T-cell (primary cell): ENCODE measurements at regions not wholly inside any gene's neighbourhood (a gene's known extent, or its start where the extent isn't known, plus 50 kb on each side); places are given as distances from the start of the nearest gene placed in this dataset.
"Not testable (repeated sequence)": the region's sequence is repeated elsewhere in the genome, so short reads cannot be mapped to it uniquely, and the experiment has no call there.

ENCODE experiments used
- ATAC-seq, 4 experiments: fragments of 200-7000 bp in 3 of 4; fragments of 150-1000 bp in 1 of 4; cut with Tn5 transposase; replicated peaks in 1 of 4; 1 replicate in 3 of 4; 2 replicates in 1 of 4; pipeline ENCODE4 v1.10.0; 2021; ENCODE audit warnings: moderate library complexity in 3 of 4, mild to moderate bottlenecking in 2 of 4, moderate number of reproducible peaks in 1 of 4
- CTCF ChIA-PET, 2 donors: fragments of 300-600 bp; sonication (Branson Sonifier 250); formaldehyde crosslinking; loops; one replicate each; lab custom pipeline; 2022; ENCODE audit warnings: antibody characterized with exemption in 2 of 2; lab: Charles Lee
- POLR2A ChIA-PET, 2 donors: fragments of 300-600 bp; sonication (Branson Sonifier 250); formaldehyde crosslinking; loops; one replicate each; lab custom pipeline; 2022; ENCODE audit warnings: antibody characterized with exemption in 2 of 2; lab: Charles Lee
- DNase-seq, 35 experiments: peaks; one replicate each; pipeline versions ENCODE4 v3.0.0 to v3.0.0-alpha.2; 2013 to 2023
- H3K27ac ChIP-seq: one replicate; pipeline ENCODE4 v1.5.1; 2013; ENCODE audit warnings: low read length
- H3K27me3 ChIP-seq, 2 experiments: replicated peaks in 1 of 2; 1 replicate in 1 of 2; 2 replicates in 1 of 2; pipeline versions ENCODE4 v1.6.1 to v1.7.0; 2013; ENCODE audit warnings: low read length in 1 of 2, mixed read lengths in 1 of 2; ENCODE audit not compliant: control insufficient read depth in 2 of 2, insufficient read depth in 2 of 2; ENCODE audit errors: extremely low read depth in 1 of 2
- H3K36me3 ChIP-seq, 2 donors: 1 replicate in 1 of 2; 2 replicates in 1 of 2; pipeline versions ENCODE4 v1.6.1 to v1.7.0; 2013; ENCODE audit warnings: low read length in 1 of 2; ENCODE audit not compliant: control insufficient read depth in 2 of 2, insufficient read depth in 1 of 2; ENCODE audit errors: extremely low read depth in 1 of 2
- H3K4me1 ChIP-seq, 2 experiments: 1 replicate in 1 of 2; 2 replicates in 1 of 2; pipeline versions ENCODE4 v1.6.1 to v1.7.0; 2013; ENCODE audit warnings: low read length in 2 of 2, mixed read lengths in 1 of 2; ENCODE audit not compliant: insufficient read depth in 2 of 2, control insufficient read depth in 1 of 2; ENCODE audit errors: extremely low read depth in 1 of 2
- H3K4me3 ChIP-seq, 2 donors: 1 replicate in 1 of 2; 2 replicates in 1 of 2; pipeline versions ENCODE4 v1.5.1 to v1.7.0; 2013; ENCODE audit warnings: mild to moderate bottlenecking in 2 of 2, low read length in 1 of 2, moderate library complexity in 1 of 2; ENCODE audit not compliant: control insufficient read depth in 1 of 2; ENCODE audit errors: extremely low read depth in 1 of 2
- H3K9me3 ChIP-seq: 2 replicates; pipeline ENCODE4 v1.7.0; 2013
- H3K27ac Mint-ChIP-seq, 2 donors: one replicate each; pipeline ENCODE4 v1.8.0; 2020 to 2021; ENCODE audit warnings: mild to moderate bottlenecking in 2 of 2, mixed read lengths in 2 of 2
- H3K27me3 Mint-ChIP-seq, 2 donors: one replicate each; pipeline ENCODE4 v1.8.0; 2021 to 2022; ENCODE audit warnings: mixed read lengths in 2 of 2
- H3K36me3 Mint-ChIP-seq: one replicate; pipeline ENCODE4 v1.8.0; 2021; ENCODE audit warnings: mixed read lengths
- H3K4me1 Mint-ChIP-seq, 3 donors: one replicate each; pipeline ENCODE4 v1.8.0; 2020 to 2022; ENCODE audit warnings: mixed read lengths in 3 of 3, mild to moderate bottlenecking in 1 of 3
- H3K4me3 Mint-ChIP-seq, 3 donors: one replicate each; pipeline ENCODE4 v1.8.0; 2020 to 2022; ENCODE audit warnings: mild to moderate bottlenecking in 3 of 3, mixed read lengths in 3 of 3, moderate library complexity in 3 of 3
- H3K9me3 Mint-ChIP-seq, 3 donors: one replicate each; pipeline ENCODE4 v1.8.0; 2020 to 2022; ENCODE audit warnings: mixed read lengths in 3 of 3
- WGBS: methylation state at CpG from one replicate; pipeline ENCODE4 v1.1.5; 2013; ENCODE audit warnings: missing lambda C conversion rate; ENCODE audit not compliant: insufficient coverage; 5-methylcytosine and 5-hydroxymethylcytosine counted together

GRCh38 chr4:83194588-83194987 lies 80.1 kb upstream of the PLAC8 start:
- not testable (repeated sequence) for ATAC-seq

GRCh38 chr4:83192634-83193033 lies 78.1 kb upstream of the PLAC8 start:
- Mint-ChIP-seq H3K4me1 (peaks cover 8 to 28% (median 22%) of the 10 kb centered on the region in 3 donors), H3K27me3 (no peaks in the 10 kb centered on the region), H3K4me3 (no peak overlapping the region), H3K27ac (no peak overlapping the region), H3K36me3 (no peaks in the 10 kb centered on the region), H3K9me3 (no peaks in the 10 kb centered on the region)
- WGBS = no CpG with 5 or more reads among the region's 6 CpGs
- ATAC-seq = no peak
- POLR2A ChIA-PET = interaction anchor here in 1 of 2 donors (0.5 kb wide), 1 partner anchor 292 kb away, joined by 3 read pairs; no protein-coding TSS in a partner anchor
- no peaks in the 10 kb centered on the region for H3K27me3 ChIP-seq
- H3K36me3 ChIP-seq = no peaks in the 10 kb centered on the region
- CTCF ChIA-PET = no interaction called here
- no peak overlapping the region for H3K4me3 ChIP-seq
- H3K4me1 ChIP-seq = peaks cover 0 to 5% of the 10 kb centered on the region in 2 experiments
- no peak overlapping the region for H3K27ac ChIP-seq
- no peak for DNase-seq
- H3K9me3 ChIP-seq = no peaks in the 10 kb centered on the region

More at GRCh38 chr4:83194588-83194987, 80.1 kb upstream of the PLAC8 start:
- H3K4me1 ChIP-seq, H3K4me3 Mint-ChIP-seq, H3K27ac ChIP-seq, H3K4me3 ChIP-seq, H3K9me3 Mint-ChIP-seq, DNase-seq, H3K27me3 ChIP-seq, H3K9me3 ChIP-seq, H3K36me3 Mint-ChIP-seq, CTCF ChIA-PET, H3K27ac Mint-ChIP-seq, H3K36me3 ChIP-seq, H3K27me3 Mint-ChIP-seq: not testable (repeated sequence)
- H3K4me1 Mint-ChIP-seq = peaks cover 6 to 19% (median 19%) of the 10 kb centered on the region in 3 donors
- POLR2A ChIA-PET = interaction anchor here in 1 of 2 donors (0.6 kb wide), 1 partner anchor 128 kb away, joined by 5 read pairs; no protein-coding TSS in a partner anchor
- WGBS = 78% methylated on average over 5 of the region's 7 CpGs

- CTCF ChIA-PET = no interaction called here
- no peak for DNase-seq
- H3K9me3 ChIP-seq = no peaks in the 10 kb centered on the region
- Mint-ChIP-seq H3K9me3 (no peaks in the 10 kb centered on the region), H3K36me3 (no peaks in the 10 kb centered on the region), H3K27me3 (no peaks in the 10 kb centered on the region), H3K4me3 (no peak overlapping the region), H3K4me1 (peaks cover 2 to 20% (median 11%) of the 10 kb centered on the region in 3 donors), H3K27ac (no peak overlapping the region)
- POLR2A ChIA-PET = no interaction called here
- no peak overlapping the region for H3K4me3 ChIP-seq
- H3K4me1 ChIP-seq = no peaks in the 10 kb centered on the region
- WGBS = no CpG with 5 or more reads among the region's 2 CpGs
- H3K27ac ChIP-seq = no peak overlapping the region
- no peaks in the 10 kb centered on the region for H3K36me3 ChIP-seq
- no peaks in the 10 kb centered on the region for H3K27me3 ChIP-seq
- no peak for ATAC-seq
Measured at GRCh38 chr4:83191026-83191425, 76.5 kb upstream of the PLAC8 start.

- ATAC-seq (no peak), DNase-seq (no peak)
- no peak overlapping the region for H3K4me3 Mint-ChIP-seq
- no peaks in the 10 kb centered on the region for H3K36me3 Mint-ChIP-seq
- ChIA-PET POLR2A (interaction anchor here in 1 of 2 donors (0.7 kb wide), 1 partner anchor 117 kb away, joined by 3 read pairs; no protein-coding TSS in a partner anchor), CTCF (no interaction called here)
- no peaks in the 10 kb centered on the region for H3K27me3 Mint-ChIP-seq
- no peak overlapping the region for H3K27ac Mint-ChIP-seq
- Histone ChIP-seq H3K4me1 (no peaks in the 10 kb centered on the region), H3K27ac (no peak overlapping the region), H3K4me3 (no peak overlapping the region), H3K36me3 (no peaks in the 10 kb centered on the region), H3K27me3 (no peaks in the 10 kb centered on the region), H3K9me3 (no peaks in the 10 kb centered on the region)
- 100% methylated on average over 2 of the region's 7 CpGs for WGBS
- peaks cover 2 to 20% (median 9%) of the 10 kb centered on the region in 3 donors for H3K4me1 Mint-ChIP-seq
- no peaks in the 10 kb centered on the region for H3K9me3 Mint-ChIP-seq
Measured at GRCh38 chr4:83189631-83190136, 75.2 kb upstream of the PLAC8 start.

GRCh38 chr4:83180431-83180968 lies 66.0 kb upstream of the PLAC8 start:
- peaks cover 0 to 13% (median 0%) of the 10 kb centered on the region in 3 donors for H3K4me1 Mint-ChIP-seq
- ATAC-seq (no peak), DNase-seq (no peak)
- no peaks in the 10 kb centered on the region for H3K9me3 Mint-ChIP-seq
- Histone ChIP-seq H3K27me3 (no peaks in the 10 kb centered on the region), H3K27ac (no peak overlapping the region), H3K4me1 (no peaks in the 10 kb centered on the region), H3K36me3 (no peaks in the 10 kb centered on the region), H3K9me3 (no peaks in the 10 kb centered on the region), H3K4me3 (no peak overlapping the region)
- H3K27me3 Mint-ChIP-seq = no peaks in the 10 kb centered on the region
- WGBS = 91% methylated on average over 4 of the region's 7 CpGs
- no peaks in the 10 kb centered on the region for H3K36me3 Mint-ChIP-seq
- POLR2A ChIA-PET = interaction anchor here in 1 of 2 donors (0.6 kb wide), 1 partner anchor 780 kb away, joined by 3 read pairs; no protein-coding TSS in a partner anchor
- CTCF ChIA-PET = no interaction called here
- no peak overlapping the region for H3K27ac Mint-ChIP-seq
- no peak overlapping the region for H3K4me3 Mint-ChIP-seq

GRCh38 chr4:83179205-83179604 lies 64.7 kb upstream of the PLAC8 start:
- no peaks in the 10 kb centered on the region for H3K27me3 ChIP-seq
- Mint-ChIP-seq H3K4me1 (peaks cover 0 to 23% (median 0%) of the 10 kb centered on the region in 3 donors), H3K4me3 (no peak overlapping the region), H3K36me3 (no peaks in the 10 kb centered on the region), H3K27ac (no peak overlapping the region), H3K9me3 (no peaks in the 10 kb centered on the region), H3K27me3 (no peaks in the 10 kb centered on the region)
- ATAC-seq = no peak
- no CpG with 5 or more reads among the region's 2 CpGs for WGBS
- H3K36me3 ChIP-seq = no peaks in the 10 kb centered on the region
- H3K4me1 ChIP-seq = no peaks in the 10 kb centered on the region
- DNase-seq = no peak
- no peaks in the 10 kb centered on the region for H3K9me3 ChIP-seq
- H3K4me3 ChIP-seq = no peak overlapping the region
- ChIA-PET POLR2A (interaction anchor here in 1 of 2 donors (0.6 kb wide), 1 partner anchor 168 kb away, joined by 3 read pairs; no protein-coding TSS in a partner anchor), CTCF (no interaction called here)
- no peak overlapping the region for H3K27ac ChIP-seq
